ENCODE measurements at regions not wholly inside any gene's neighbourhood (a gene's known extent, or its start where the extent isn't known, plus 50 kb on each side); places are given as distances from the start of the nearest gene placed in this dataset.

DNA sequence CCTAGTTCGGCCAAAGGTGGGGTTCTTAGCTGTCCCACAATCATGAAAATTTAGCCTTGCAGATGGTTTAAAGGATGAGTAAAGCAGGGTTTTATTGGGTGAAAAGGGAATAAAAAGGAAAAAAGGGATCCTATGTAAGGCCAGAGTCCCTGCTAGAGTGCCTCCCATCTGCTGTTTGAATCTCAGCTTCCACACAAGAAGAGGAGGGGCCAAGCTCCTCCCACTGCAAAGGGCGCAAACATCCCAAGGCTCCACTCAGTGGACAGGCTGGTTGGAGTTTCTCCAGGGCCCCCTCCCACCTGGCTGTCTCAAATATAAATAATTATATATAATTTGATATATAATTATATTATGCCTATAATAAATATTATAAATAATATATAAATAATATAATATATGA lies 1272.1 kb upstream of the PCDH20 start:
- TF ChIP-seq FOXM1 (IDR thresholded peaks at IDR 0.05; ENCODE audit: borderline replicate concordance): no peak
- TF ChIP-seq TARDBP (IDR thresholded peaks at IDR 0.05): no peak
- TF ChIP-seq HDGF (IDR thresholded peaks at IDR 0.05; ENCODE audit: borderline replicate concordance): no peak
- TF ChIP-seq FOXA1 (IDR thresholded peaks at IDR 0.05): no peak

Measured in HEK293T (cell line).